ENCODE measurements at regions not wholly inside any gene's neighbourhood (a gene's known extent, or its start where the extent isn't known, plus 50 kb on each side); places are given as distances from the start of the nearest gene placed in this dataset.

DNA sequence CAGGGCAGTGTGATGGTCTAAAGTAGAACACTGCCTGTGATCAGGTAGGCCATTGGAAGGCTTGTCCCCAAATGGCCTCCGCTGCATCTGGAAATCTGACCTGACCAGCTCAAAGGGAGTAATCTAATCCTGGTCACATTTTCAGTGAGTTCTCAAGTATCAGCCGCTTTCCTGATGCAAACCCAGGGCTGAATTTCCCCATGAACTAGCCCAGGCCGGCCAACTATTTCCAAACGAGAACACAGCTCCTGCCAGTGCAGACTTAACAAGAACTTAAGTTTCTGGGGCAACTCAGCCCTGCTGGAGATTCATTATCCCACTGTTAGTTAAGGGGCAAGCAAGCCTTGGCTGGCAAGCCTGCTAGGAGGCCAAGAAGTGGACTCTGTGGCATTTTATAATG, 59.6 kb upstream of the FAM180A start:
- TF ChIP-seq, protein P1, sequence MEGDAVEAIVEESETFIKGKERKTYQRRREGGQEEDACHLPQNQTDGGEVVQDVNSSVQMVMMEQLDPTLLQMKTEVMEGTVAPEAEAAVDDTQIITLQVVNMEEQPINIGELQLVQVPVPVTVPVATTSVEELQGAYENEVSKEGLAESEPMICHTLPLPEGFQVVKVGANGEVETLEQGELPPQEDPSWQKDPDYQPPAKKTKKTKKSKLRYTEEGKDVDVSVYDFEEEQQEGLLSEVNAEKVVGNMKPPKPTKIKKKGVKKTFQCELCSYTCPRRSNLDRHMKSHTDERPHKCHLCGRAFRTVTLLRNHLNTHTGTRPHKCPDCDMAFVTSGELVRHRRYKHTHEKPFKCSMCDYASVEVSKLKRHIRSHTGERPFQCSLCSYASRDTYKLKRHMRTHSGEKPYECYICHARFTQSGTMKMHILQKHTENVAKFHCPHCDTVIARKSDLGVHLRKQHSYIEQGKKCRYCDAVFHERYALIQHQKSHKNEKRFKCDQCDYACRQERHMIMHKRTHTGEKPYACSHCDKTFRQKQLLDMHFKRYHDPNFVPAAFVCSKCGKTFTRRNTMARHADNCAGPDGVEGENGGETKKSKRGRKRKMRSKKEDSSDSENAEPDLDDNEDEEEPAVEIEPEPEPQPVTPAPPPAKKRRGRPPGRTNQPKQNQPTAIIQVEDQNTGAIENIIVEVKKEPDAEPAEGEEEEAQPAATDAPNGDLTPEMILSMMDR (IDR thresholded peaks at IDR 0.05; ENCODE audit: low read depth, low read length, poor library complexity, severe bottlenecking): no peak
- TF ChIP-seq EZH2phosphoT487 (IDR thresholded peaks at IDR 0.05; ENCODE audit: borderline replicate concordance, low read length): no peak
